ENCODE measurements at regions not wholly inside any gene's neighbourhood (a gene's known extent, or its start where the extent isn't known, plus 50 kb on each side); places are given as distances from the start of the nearest gene placed in this dataset.

- no peak for DNase-seq (ENCODE audit: low read depth)
Observed at GRCh38 chr18:68017385-68017784, 500.9 kb upstream of the DSEL start.

DNA sequence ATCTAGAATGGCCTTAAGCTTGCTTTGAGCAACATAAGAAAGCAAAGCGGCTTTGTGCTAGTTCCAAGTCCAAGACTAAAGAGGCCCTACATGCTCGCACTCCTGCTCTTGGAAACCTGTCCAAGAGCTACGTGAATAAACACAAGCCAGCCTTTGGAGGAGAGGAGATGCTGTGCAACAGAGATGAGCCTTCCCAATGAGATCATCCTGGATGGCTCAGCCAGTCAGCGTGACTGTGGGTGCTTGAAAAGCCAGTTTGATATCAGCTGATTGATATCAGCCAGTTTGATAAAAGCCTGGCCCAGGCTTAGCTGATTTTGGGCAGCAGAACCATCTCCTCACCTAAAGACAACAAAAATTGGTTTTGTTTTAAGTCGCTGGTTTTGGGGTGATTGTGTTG, 481.0 kb upstream of the DSEL start:
- no peak for DNase-seq (ENCODE audit: low read depth)

DNA sequence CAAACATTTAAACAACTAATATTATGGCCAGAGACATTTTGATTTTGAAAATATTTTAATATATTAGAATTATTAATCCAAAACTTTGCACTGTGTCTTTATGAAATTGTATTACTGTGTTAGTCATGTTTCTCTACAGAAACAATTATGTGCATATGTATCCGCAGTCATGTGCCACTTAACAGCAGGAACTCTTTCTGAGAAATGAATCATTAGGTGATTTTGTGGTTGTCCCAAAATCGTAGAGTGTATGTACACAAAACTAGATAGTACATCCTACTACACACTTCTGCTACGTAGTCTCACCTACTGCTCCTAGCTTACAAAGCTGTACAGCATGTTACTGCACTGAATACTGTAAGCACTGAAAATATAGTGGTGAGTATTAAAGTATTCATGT, 479.2 kb upstream of the DSEL start:
- DNase-seq (ENCODE audit: low read depth), result no peak

GRCh38 chr18:67980241-67980640, 463.7 kb upstream of the DSEL start:
- DNase-seq (ENCODE audit: low read depth), result no peak

- DNase-seq (ENCODE audit: low read depth), result no peak
Observed at GRCh38 chr18:67977067-67977616, 460.6 kb upstream of the DSEL start.

DNA sequence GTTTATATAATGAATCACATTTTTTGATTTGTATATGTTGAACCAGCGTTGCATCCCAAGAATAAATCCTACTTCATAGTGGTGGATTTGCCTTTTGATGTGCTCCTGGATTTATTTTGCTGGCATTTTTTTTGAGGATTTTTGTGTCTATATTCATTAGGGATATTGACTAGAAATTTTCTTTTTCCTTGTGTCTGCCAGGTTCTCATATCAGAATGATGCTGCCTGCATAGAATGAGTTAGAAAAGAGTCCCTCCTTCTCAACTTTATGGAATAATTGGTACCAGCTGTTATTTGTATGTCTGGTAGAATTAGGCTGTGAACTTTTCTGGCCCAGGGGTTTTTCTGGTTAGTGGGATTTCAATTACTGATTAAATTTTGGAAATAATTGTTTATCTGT, 457.4 kb upstream of the DSEL start:
- DNase-seq (ENCODE audit: low read depth), result no peak

- no peak for DNase-seq (ENCODE audit: low read depth)
Observed at GRCh38 chr18:67969458-67969857, 452.9 kb upstream of the DSEL start.

DNA sequence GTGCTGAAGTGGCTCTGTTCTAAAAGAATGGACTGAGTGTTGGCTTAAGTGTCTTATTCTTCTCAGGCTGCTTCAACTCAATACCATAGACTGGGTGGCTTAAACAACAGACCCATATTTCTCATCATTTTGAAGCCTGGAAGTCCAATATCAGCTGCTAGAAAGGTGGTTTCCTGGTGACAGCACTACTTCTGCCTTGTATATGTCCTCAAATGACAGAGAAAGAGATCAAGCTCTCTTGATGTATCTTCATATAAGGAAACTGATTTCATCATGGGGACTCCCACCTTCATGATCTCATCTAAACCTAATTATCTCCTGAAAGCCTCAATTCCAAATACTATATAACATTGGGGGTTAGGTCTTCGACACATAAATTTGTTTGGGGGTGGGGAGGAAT, 449.7 kb upstream of the DSEL start:
- no peak for DNase-seq (ENCODE audit: low read depth)

DNA sequence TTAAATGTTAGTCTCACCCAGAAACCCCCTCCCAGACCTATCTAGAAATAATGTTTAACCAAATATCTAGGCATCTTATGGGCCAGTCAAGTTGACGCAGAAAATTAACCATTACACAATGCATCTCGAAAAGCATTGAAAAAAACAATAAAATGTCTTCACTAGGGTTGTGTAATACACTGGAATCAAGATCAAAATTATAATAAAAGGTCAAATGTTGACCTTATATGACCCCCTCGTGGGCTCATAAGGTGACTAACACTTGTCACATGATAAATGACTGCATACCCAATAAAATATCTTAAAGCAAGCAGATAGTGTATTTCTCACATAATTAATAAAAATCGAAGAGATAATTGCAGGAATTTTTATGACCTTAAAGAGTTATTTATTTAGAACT, 447.9 kb upstream of the DSEL start:
- no peak for DNase-seq (ENCODE audit: low read depth)

DNA sequence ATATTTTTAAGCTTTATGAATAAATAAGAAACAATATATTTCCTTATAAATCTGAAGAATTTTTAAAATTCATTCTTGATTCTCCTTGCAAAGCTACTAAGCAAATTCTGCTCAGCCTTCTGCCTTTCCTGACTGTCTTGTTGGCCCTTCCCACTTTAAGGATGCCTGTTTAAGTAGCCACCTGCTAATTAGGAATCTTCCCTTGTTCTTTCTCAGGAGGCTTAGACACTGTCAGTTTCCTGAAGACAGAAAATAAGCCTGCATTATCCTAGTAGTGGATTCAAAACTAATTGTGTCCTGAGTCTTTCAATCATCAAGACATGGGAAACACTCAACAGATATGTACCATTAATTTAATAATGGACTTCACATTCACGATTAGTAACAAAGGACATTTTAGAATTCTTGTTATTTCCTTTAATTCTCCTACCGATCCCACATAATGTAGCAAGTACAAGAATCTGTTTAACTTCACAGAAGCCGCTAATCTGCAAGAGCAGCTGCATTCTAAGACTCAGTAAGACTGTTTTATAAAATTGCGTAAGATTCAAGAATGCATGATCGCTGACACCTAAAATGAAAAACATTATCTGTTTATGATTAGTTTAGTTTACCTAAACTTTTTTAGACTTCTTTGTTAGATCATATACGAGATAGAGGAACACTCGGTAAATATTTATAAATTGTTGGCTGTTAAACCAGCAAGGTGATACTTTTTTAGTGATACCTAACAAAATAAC, 445.4 kb upstream of the DSEL start:
- no peak for DNase-seq (ENCODE audit: low read depth)

DNA sequence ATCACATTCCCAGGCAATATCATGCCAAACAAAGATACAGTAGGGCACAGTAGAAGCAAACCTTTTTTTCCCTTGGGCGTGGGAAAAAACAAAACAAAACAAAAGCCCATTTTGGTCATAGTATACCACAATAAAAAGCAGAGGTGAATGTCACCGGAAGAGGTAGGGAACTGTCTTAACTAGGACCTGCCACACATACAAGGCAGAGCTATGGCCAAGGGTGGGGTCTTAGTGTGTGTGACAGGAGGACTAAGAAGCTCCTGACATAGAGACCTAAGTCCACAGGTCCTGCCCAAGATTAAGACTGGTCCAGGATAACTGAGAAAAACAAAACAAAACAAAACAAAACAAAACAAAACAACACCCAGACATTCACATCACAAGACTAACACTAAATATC, 441.2 kb upstream of the DSEL start:
- no peak for DNase-seq (ENCODE audit: low read depth)

DNA sequence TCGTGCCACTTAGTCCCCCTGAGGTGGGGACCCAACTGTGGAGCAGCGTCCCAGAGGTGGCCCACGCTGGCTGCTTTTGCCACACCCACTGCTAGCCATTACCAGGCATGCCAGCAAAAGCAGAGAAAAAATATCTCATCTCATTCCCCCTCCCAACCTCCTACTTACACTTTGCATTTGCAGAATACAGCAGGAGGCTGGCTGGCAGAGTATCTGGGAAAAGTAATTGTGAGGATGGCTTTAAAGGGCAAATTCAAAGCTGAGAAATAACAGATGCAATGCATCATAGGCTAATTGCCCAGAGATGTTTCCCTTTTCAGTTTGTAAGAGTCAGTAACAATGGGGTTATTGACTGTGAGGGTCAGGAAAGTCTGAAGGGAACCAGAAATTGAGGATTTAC, 438.1 kb upstream of the DSEL start:
- DNase-seq (ENCODE audit: low read depth), result no peak

- DNase-seq (ENCODE audit: low read depth), result no peak
Observed at GRCh38 chr18:67951137-67951536, 434.6 kb upstream of the DSEL start.

- no peak for DNase-seq (ENCODE audit: low read depth)
Observed at GRCh38 chr18:67938660-67939059, 422.1 kb upstream of the DSEL start.

DNA sequence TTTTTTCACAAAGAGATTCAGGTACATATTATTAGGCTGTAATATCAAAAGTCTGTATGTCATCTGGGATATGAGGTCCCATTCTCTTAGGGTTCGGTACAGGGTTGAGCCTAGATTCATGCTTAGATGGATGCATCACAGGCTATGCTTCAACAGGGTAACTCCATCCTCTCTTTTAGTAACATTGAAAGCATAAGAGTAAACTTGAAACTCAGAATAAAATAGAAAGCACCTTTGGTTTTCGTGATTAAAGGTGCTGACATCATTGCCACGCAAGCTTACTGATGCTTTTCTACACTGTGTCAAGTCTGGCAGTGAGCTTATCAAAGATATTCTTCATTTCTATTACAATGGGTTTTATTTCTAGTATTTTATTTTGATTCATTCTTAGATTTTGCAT, 419.1 kb upstream of the DSEL start:
- DNase-seq (ENCODE audit: low read depth), result no peak

GRCh38 chr18:67933271-67933670, 416.8 kb upstream of the DSEL start:
- no peak for DNase-seq (ENCODE audit: low read depth)

GRCh38 chr18:67932271-67932670, 415.8 kb upstream of the DSEL start:
- DNase-seq (ENCODE audit: low read depth), result no peak

GRCh38 chr18:67926929-67927864, 410.7 kb upstream of the DSEL start:
- DNase-seq (ENCODE audit: low read depth), result no peak

- DNase-seq (ENCODE audit: low read depth), result no peak
Observed at GRCh38 chr18:67924656-67925055, 408.1 kb upstream of the DSEL start.

GRCh38 chr18:67919316-67919715, 402.8 kb upstream of the DSEL start:
- no peak for DNase-seq (ENCODE audit: low read depth)

GRCh38 chr18:67916097-67916496, 399.6 kb upstream of the DSEL start:
- DNase-seq (ENCODE audit: low read depth), result no peak

- DNase-seq (ENCODE audit: low read depth), result no peak
Observed at GRCh38 chr18:67913040-67913439, 396.5 kb upstream of the DSEL start.
